Suprapubic skin (tissue), 4 donors: ENCODE measurements at regions not wholly inside any gene's neighbourhood (a gene's known extent, or its start where the extent isn't known, plus 50 kb on each side); places are given as distances from the start of the nearest gene placed in this dataset.

Source experiments
- DNase-seq, 2 donors: peaks; one replicate each; pipeline ENCODE4 v3.0.0-alpha.2; 2019; ENCODE audit warnings: low spot score in 2 of 2
- H3K27ac ChIP-seq: fragments of 200-600 bp; sonication (generic); one replicate; pipeline ENCODE4 v1.5.1; 2019
- H3K27me3 ChIP-seq: fragments of 200-600 bp; sonication (generic); one replicate; pipeline ENCODE4 v1.5.1; 2019
- H3K36me3 ChIP-seq: fragments of 200-600 bp; sonication (generic); one replicate; pipeline ENCODE4 v1.5.1; 2019
- H3K4me1 ChIP-seq: fragments of 200-600 bp; sonication (generic); one replicate; pipeline ENCODE4 v1.5.1; 2019
- H3K4me3 ChIP-seq: fragments of 200-600 bp; sonication (generic); one replicate; pipeline ENCODE4 v1.5.1; 2019; ENCODE audit warnings: mild to moderate bottlenecking
- H3K9me3 ChIP-seq: fragments of 200-600 bp; sonication (generic); one replicate; pipeline ENCODE4 v1.5.1; 2019
- EP300 ChIP-seq: sonication (generic); formaldehyde crosslinking; IDR thresholded peaks from one replicate; pipeline ENCODE4 v1.6.1; 2017; ENCODE audit warnings: antibody characterized with exemption
- POLR2A ChIP-seq, 2 donors: fragments of 450-650 bp; IDR thresholded peaks; one replicate each; pipeline ENCODE4 v1.6.1; 2017; ENCODE audit warnings: antibody characterized with exemption in 2 of 2, mild to moderate bottlenecking in 2 of 2, moderate library complexity in 2 of 2
- POLR2AphosphoS5 ChIP-seq, 3 donors: sonication (generic); formaldehyde crosslinking; IDR thresholded peaks; one replicate each; pipeline ENCODE4 v1.6.1; 2017; ENCODE audit warnings: antibody characterized with exemption in 3 of 3
- WGBS: methylation state at CpG from one replicate; pipeline ENCODE4 v1.1.5; 2018; 5-methylcytosine and 5-hydroxymethylcytosine counted together
- TF ChIP-seq, protein P1 (sequence below), 2 donors: fragments of 200-600 bp in 1 of 2; fragments of 450-650 bp in 1 of 2; sonication (generic) in 1 of 2; IDR thresholded peaks; one replicate each; pipeline ENCODE4 v1.5.1; 2016 to 2019; ENCODE audit warnings: antibody characterized with exemption in 2 of 2, mild to moderate bottlenecking in 1 of 2, moderate library complexity in 1 of 2

DNA sequence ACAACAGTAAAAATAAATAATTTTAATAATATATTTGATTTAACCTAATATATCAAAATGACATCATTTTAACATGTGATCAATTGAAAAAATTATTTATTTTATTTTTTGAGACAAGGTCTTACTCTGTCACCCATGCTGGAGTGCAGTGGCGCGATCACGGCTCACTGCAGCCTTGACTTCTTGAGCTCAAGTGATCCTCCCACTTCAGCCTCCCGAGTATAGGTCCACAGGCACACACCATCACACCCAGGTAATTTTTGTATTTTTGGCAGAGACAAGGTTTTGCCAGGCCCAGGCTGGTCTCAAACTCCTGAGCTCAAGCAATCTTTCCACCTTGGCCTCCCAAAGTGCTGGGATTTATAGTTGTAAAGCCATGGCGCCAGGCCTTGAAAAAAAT, 126.7 kb upstream of the COPS8 start:
- no peaks in the 10 kb centered on the region for H3K36me3 ChIP-seq
- no peaks in the 10 kb centered on the region for H3K9me3 ChIP-seq
- H3K27me3 ChIP-seq, result no peaks in the 10 kb centered on the region
- H3K4me1 ChIP-seq, result peaks cover 15% of the 10 kb centered on the region
- TF ChIP-seq EP300 (no peak), POLR2AphosphoS5 (IDR thresholded peaks at IDR 0.05) (no peak), POLR2A (IDR thresholded peaks at IDR 0.05) (no peak)
- TF ChIP-seq, protein P1, sequence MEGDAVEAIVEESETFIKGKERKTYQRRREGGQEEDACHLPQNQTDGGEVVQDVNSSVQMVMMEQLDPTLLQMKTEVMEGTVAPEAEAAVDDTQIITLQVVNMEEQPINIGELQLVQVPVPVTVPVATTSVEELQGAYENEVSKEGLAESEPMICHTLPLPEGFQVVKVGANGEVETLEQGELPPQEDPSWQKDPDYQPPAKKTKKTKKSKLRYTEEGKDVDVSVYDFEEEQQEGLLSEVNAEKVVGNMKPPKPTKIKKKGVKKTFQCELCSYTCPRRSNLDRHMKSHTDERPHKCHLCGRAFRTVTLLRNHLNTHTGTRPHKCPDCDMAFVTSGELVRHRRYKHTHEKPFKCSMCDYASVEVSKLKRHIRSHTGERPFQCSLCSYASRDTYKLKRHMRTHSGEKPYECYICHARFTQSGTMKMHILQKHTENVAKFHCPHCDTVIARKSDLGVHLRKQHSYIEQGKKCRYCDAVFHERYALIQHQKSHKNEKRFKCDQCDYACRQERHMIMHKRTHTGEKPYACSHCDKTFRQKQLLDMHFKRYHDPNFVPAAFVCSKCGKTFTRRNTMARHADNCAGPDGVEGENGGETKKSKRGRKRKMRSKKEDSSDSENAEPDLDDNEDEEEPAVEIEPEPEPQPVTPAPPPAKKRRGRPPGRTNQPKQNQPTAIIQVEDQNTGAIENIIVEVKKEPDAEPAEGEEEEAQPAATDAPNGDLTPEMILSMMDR (IDR thresholded peaks at IDR 0.05), result no peak
- no peak overlapping the region for H3K4me3 ChIP-seq
- DNase-seq, result peak; percentile 22 to 58
- H3K27ac ChIP-seq, result no peak overlapping the region
- 97% methylated on average over 5 of the region's 5 CpGs for WGBS

DNA sequence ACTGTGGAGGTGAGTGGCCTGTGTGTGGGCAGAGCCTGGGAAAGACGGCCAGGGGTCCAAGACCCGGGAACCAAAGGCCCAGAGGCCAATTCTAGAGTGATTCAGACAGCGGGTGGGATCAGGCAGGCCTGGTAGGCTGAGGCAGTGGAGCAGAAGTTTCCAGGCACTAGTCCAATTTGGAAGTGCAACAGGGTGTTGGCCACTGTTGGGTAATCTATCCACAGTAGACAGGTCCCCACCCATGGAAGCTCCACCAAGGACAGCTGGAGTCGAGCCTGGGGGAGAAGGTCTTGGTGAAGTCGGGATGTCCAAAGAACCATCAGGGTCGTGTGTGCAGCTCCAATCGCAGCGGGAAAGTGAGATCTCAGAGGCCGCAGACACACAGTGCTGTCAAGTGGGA, 125.8 kb upstream of the COPS8 start:
- WGBS, result 71% methylated on average over 9 of the region's 9 CpGs
- TF ChIP-seq POLR2AphosphoS5 (IDR thresholded peaks at IDR 0.05) (no peak), POLR2A (IDR thresholded peaks at IDR 0.05) (no peak), EP300 (no peak)
- TF ChIP-seq, protein P1 (IDR thresholded peaks at IDR 0.05), result no peak
- Histone ChIP-seq H3K27ac (peak overlapping the region; percentile 15), H3K9me3 (no peaks in the 10 kb centered on the region), H3K4me3 (no peak overlapping the region), H3K4me1 (peaks cover 17% of the 10 kb centered on the region), H3K27me3 (no peaks in the 10 kb centered on the region), H3K36me3 (no peaks in the 10 kb centered on the region)
- peak; percentile 76 to 80 for DNase-seq

DNA sequence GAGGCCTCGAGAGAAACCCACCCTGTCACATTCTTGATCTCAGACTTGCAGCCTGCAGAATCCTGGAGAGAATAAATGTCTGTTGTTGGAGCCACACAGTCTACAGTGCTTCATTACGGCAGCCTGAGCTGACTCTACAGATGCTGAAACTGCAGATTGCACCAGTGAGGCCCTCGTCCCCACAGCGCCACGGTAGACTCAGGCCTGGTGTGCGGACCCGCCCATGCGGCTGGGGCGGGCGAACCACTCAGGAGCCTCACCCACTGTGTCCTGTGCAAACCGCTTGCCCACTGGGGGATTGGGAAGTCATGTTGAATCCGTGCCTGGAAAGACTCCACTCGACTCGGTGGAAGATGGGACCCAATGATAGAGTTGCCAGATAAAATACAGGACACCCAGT, 125.2 kb upstream of the COPS8 start:
- H3K4me1 ChIP-seq, result peaks cover 19% of the 10 kb centered on the region
- no peaks in the 10 kb centered on the region for H3K27me3 ChIP-seq
- H3K4me3 ChIP-seq, result no peak overlapping the region
- 96% methylated on average over 14 of the region's 14 CpGs for WGBS
- no peaks in the 10 kb centered on the region for H3K9me3 ChIP-seq
- no peaks in the 10 kb centered on the region for H3K36me3 ChIP-seq
- no peak overlapping the region for H3K27ac ChIP-seq
- TF ChIP-seq EP300 (no peak), POLR2AphosphoS5 (IDR thresholded peaks at IDR 0.05) (no peak), POLR2A (IDR thresholded peaks at IDR 0.05) (no peak)
- TF ChIP-seq, protein P1 (IDR thresholded peaks at IDR 0.05), result no peak
- DNase-seq, result peak; percentile 61 to 63

DNA sequence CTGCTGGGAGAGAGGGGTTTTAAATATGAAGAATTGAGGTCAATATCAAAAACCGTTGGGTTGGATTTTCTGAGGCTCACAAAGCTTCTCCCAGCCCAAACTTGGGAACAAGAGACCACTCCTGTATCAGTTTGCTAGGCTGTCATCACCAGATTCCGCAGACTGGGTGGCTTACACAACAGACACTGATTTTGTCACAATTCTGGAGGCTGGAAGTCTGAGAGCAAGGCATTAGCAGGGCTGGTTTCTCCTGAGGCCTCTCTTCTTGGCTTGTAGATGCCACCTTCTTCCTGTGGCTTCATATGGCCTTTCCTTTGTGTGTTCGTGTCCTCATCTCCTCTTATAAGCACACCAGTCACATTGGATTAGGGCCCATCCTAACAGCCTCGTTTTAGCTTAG, 122.9 kb upstream of the COPS8 start:
- DNase-seq, result peak; percentile 52 to 56
- H3K27me3 ChIP-seq, result no peaks in the 10 kb centered on the region

DNA sequence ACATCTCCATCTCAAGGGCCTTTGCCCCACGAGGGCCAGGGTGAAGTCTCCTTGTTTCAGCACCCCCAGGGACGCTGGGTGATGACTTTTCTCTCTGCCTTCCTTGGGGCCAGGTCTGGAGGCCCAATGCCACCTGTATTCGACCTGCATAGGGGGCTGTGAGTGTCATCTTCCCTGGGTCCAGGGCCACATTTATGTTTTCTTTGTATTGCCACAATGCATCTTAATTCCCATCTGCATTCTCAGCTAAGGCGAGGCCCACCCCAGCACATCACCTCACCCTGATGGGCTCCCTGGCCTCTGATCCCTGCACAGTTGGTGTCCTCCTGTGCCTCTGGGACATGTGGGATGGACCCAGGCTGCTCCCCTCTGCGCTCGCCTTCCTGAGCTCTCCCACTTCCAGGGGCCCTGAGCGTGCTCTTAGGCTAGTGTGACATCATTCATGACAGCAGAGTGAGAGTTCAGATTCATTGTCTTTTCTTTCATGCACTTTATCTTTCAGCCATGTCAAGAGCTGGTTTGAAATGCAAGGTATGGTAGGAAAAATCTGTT, 122.0 kb upstream of the COPS8 start:
- no peaks in the 10 kb centered on the region for H3K27me3 ChIP-seq
- peaks cover 19% of the 10 kb centered on the region for H3K4me1 ChIP-seq
- no peak overlapping the region for H3K4me3 ChIP-seq
- peak; percentile 47 to 62 for DNase-seq
- no peaks in the 10 kb centered on the region for H3K36me3 ChIP-seq
- H3K27ac ChIP-seq, result no peak overlapping the region
- WGBS, result 92% methylated on average over 7 of the region's 7 CpGs
- no peaks in the 10 kb centered on the region for H3K9me3 ChIP-seq
- TF ChIP-seq POLR2AphosphoS5 (IDR thresholded peaks at IDR 0.05), result no peak
- TF ChIP-seq, protein P1 (IDR thresholded peaks at IDR 0.05), result no peak
- TF ChIP-seq EP300, result no peak
- TF ChIP-seq POLR2A (IDR thresholded peaks at IDR 0.05), result no peak

More for the DNA sequence above, 122.9 kb upstream of the COPS8 start:
- Histone ChIP-seq H3K4me3 (no peak overlapping the region), H3K36me3 (no peaks in the 10 kb centered on the region), H3K27ac (no peak overlapping the region), H3K4me1 (peaks cover 19% of the 10 kb centered on the region), H3K9me3 (no peaks in the 10 kb centered on the region)
- WGBS, result 90% methylated on average over 4 of the region's 4 CpGs
- TF ChIP-seq EP300 (no peak), POLR2AphosphoS5 (IDR thresholded peaks at IDR 0.05) (no peak), POLR2A (IDR thresholded peaks at IDR 0.05) (no peak)
- TF ChIP-seq, protein P1 (IDR thresholded peaks at IDR 0.05), result no peak
